B cell (primary cell): ENCODE measurements at regions not wholly inside any gene's neighbourhood (a gene's known extent, or its start where the extent isn't known, plus 50 kb on each side); places are given as distances from the start of the nearest gene placed in this dataset.

Source experiments
- ATAC-seq: fragments of 200-7000 bp; cut with Tn5 transposase; one replicate; pipeline ENCODE4 v1.10.0; 2021; ENCODE audit warnings: low read depth, mild to moderate bottlenecking, moderate number of reproducible peaks, moderate library complexity
- CTCF ChIA-PET: fragments of 350-600 bp; sonication (Branson Sonifier 250); formaldehyde crosslinking; loops from one replicate; lab custom pipeline; 2021; ENCODE audit warnings: antibody characterized with exemption, inconsistent platforms; lab: Charles Lee
- POLR2A ChIA-PET: fragments of 350-600 bp; sonication (Branson Sonifier 250); formaldehyde crosslinking; loops from one replicate; lab custom pipeline; 2021; ENCODE audit warnings: antibody characterized with exemption; lab: Charles Lee
- DNase-seq: peaks from one replicate; pipeline ENCODE4 v3.0.0; 2013
- H2AFZ ChIP-seq: 2 replicates; pipeline ENCODE4 v1.6.1; 2012; ENCODE audit warnings: mild to moderate bottlenecking, low read depth, low read length; ENCODE audit not compliant: insufficient read depth, poor library complexity, severe bottlenecking
- H3K27ac ChIP-seq, 2 donors: 1 replicate in 1 of 2; 2 replicates in 1 of 2; pipeline ENCODE4 v1.5.1; 2012 to 2013; ENCODE audit warnings: low read length in 2 of 2, mild to moderate bottlenecking in 2 of 2, moderate library complexity in 1 of 2
- H3K27me3 ChIP-seq, 4 experiments: fragments of 200-600 bp in 1 of 4; sonication (generic) in 1 of 4; replicated peaks in 1 of 4; 1 replicate in 2 of 4; 2 replicates in 2 of 4; pipeline versions ENCODE4 v1.6.1 to v1.7.0; 2013 to 2016; ENCODE audit warnings: low read length in 3 of 4, mild to moderate bottlenecking in 2 of 4, mixed read lengths in 1 of 4, moderate library complexity in 1 of 4; ENCODE audit not compliant: insufficient read depth in 4 of 4, control insufficient read depth in 3 of 4; ENCODE audit errors: control extremely low read depth in 1 of 4
- H3K36me3 ChIP-seq, 2 experiments: replicated peaks in 1 of 2; 1 replicate in 1 of 2; 2 replicates in 1 of 2; pipeline versions ENCODE4 v1.6.1 to v1.7.1; 2013; ENCODE audit warnings: low read length in 1 of 2; ENCODE audit not compliant: insufficient read depth in 2 of 2, control insufficient read depth in 1 of 2; ENCODE audit errors: control extremely low read depth in 1 of 2, extremely low read depth in 1 of 2
- H3K4me1 ChIP-seq, 2 donors: fragments of 200-600 bp in 1 of 2; sonication (generic) in 1 of 2; 1 replicate in 1 of 2; 2 replicates in 1 of 2; pipeline versions ENCODE4 v1.5.1 to v1.6.1; 2013 to 2017; ENCODE audit warnings: low read length in 2 of 2; ENCODE audit not compliant: control insufficient read depth in 2 of 2, insufficient read depth in 2 of 2
- H3K4me2 ChIP-seq: replicated peaks from 2 replicates; pipeline ENCODE3; 2012; ENCODE audit warnings: mild to moderate bottlenecking, low read depth, low read length; ENCODE audit not compliant: poor library complexity, severe bottlenecking
- H3K4me3 ChIP-seq, 5 experiments: fragments of 200-600 bp in 1 of 5; sonication (generic) in 1 of 5; 1 replicate in 3 of 5; 2 replicates in 2 of 5; pipeline versions ENCODE4 v1.5.1 to v1.7.0; 2011 to 2016; ENCODE audit warnings: low read length in 4 of 5, mild to moderate bottlenecking in 4 of 5, low read depth in 2 of 5, control low read depth in 1 of 5, moderate library complexity in 1 of 5; ENCODE audit not compliant: insufficient read depth in 1 of 5; ENCODE audit errors: control extremely low read depth in 1 of 5, extremely low read depth in 1 of 5
- H3K79me2 ChIP-seq: fragments of 200-600 bp; sonication (generic); one replicate; pipeline ENCODE4 v1.6.0; 2016; ENCODE audit warnings: low read length; ENCODE audit not compliant: control insufficient read depth, insufficient read depth
- H3K9ac ChIP-seq: fragments of 200-600 bp; sonication (generic); 2 replicates; pipeline ENCODE4 v1.6.1; 2017; ENCODE audit warnings: mild to moderate bottlenecking, low read length, moderate library complexity
- H3K9me3 ChIP-seq, 3 donors: one replicate each; pipeline versions ENCODE4 v1.6.1 to v1.7.1; 2013; ENCODE audit warnings: low read length in 2 of 3; ENCODE audit not compliant: control insufficient read depth in 2 of 3, insufficient read depth in 1 of 3; ENCODE audit errors: control extremely low read depth in 1 of 3
- H4K20me1 ChIP-seq: 2 replicates; pipeline ENCODE4 v1.6.0; 2012; ENCODE audit warnings: mild to moderate bottlenecking, low read length; ENCODE audit not compliant: insufficient read depth, control insufficient read depth, poor library complexity, severe bottlenecking
- H3K27ac Mint-ChIP-seq: one replicate; pipeline ENCODE4 v1.8.0; 2021; ENCODE audit warnings: mixed read lengths
- H3K27me3 Mint-ChIP-seq: one replicate; pipeline ENCODE4 v1.8.0; 2021; ENCODE audit warnings: mixed read lengths
- H3K4me1 Mint-ChIP-seq: one replicate; pipeline ENCODE4 v1.8.0; 2021; ENCODE audit warnings: mixed read lengths
- H3K4me3 Mint-ChIP-seq: one replicate; pipeline ENCODE4 v1.8.0; 2021; ENCODE audit warnings: mixed read lengths
- H3K9me3 Mint-ChIP-seq: one replicate; pipeline ENCODE4 v1.8.0; 2022; ENCODE audit warnings: mixed read lengths; ENCODE audit not compliant: insufficient read depth
- EZH2 ChIP-seq: IDR thresholded peaks from 2 replicates; pipeline ENCODE4 v1.6.1; 2012; ENCODE audit warnings: borderline replicate concordance, low read depth, mild to moderate bottlenecking, moderate library complexity, low read length; ENCODE audit not compliant: insufficient read depth, poor library complexity, severe bottlenecking
- WGBS: methylation state at CpG from one replicate; pipeline ENCODE4 v1.1.5; 2013; ENCODE audit warnings: missing lambda C conversion rate; ENCODE audit not compliant: insufficient coverage; 5-methylcytosine and 5-hydroxymethylcytosine counted together
- intact Hi-C: fragments of 100-400 bp; cut with micrococcal nuclease; formaldehyde crosslinking; loops from one replicate; pipeline ENCODE4 v1.10.0; 2022
- TF ChIP-seq, protein P1 (sequence below): fragments of 200-600 bp; IDR thresholded peaks from one replicate; pipeline ENCODE4 v1.8.0; 2022; ENCODE audit warnings: antibody characterized with exemption, mild to moderate bottlenecking

DNA sequence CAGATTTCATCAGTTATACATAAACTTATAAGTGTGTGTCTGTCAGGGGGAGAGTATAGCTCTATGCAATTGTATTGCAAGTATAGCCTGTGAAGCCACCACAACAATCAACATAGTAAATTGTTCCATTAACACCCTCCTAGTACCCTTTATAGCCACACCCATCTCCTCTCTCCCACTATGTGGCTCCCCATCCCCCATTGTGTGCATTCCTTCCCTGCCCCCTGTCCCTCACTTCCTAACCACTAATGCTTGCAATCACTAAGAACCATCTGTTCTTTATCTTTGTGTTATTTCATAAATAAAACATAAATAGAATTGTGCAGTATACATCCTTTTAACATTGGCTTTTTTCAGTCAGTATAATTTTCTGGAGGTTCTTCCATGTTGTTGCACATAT lies 83.1 kb upstream of the SLC5A12 start:
- no peak overlapping the region for H2AFZ ChIP-seq
- intact Hi-C loops = no loop called here
- H3K27ac ChIP-seq = no peak overlapping the region
- Mint-ChIP-seq H3K27ac (no peak overlapping the region), H3K4me3 (no peak overlapping the region), H3K27me3 (no peaks in the 10 kb centered on the region), H3K4me1 (no peaks in the 10 kb centered on the region), H3K9me3 (peaks cover 4% of the 10 kb centered on the region)
- ChIA-PET CTCF (no interaction called here), POLR2A (no interaction called here)
- H3K4me2 ChIP-seq = no peak overlapping the region
- ATAC-seq = no peak
- H3K9ac ChIP-seq = no peak overlapping the region
- no peaks in the 10 kb centered on the region for H3K27me3 ChIP-seq
- no peaks in the 10 kb centered on the region for H3K4me1 ChIP-seq
- peaks cover 0 to 2% (median 0%) of the 10 kb centered on the region in 3 donors for H3K9me3 ChIP-seq
- H3K36me3 ChIP-seq = no peaks in the 10 kb centered on the region
- H3K79me2 ChIP-seq = no peaks in the 10 kb centered on the region
- no peaks in the 10 kb centered on the region for H4K20me1 ChIP-seq
- no peak for TF ChIP-seq EZH2
- TF ChIP-seq, protein P1, sequence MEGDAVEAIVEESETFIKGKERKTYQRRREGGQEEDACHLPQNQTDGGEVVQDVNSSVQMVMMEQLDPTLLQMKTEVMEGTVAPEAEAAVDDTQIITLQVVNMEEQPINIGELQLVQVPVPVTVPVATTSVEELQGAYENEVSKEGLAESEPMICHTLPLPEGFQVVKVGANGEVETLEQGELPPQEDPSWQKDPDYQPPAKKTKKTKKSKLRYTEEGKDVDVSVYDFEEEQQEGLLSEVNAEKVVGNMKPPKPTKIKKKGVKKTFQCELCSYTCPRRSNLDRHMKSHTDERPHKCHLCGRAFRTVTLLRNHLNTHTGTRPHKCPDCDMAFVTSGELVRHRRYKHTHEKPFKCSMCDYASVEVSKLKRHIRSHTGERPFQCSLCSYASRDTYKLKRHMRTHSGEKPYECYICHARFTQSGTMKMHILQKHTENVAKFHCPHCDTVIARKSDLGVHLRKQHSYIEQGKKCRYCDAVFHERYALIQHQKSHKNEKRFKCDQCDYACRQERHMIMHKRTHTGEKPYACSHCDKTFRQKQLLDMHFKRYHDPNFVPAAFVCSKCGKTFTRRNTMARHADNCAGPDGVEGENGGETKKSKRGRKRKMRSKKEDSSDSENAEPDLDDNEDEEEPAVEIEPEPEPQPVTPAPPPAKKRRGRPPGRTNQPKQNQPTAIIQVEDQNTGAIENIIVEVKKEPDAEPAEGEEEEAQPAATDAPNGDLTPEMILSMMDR = no peak
- DNase-seq = no peak
- H3K4me3 ChIP-seq = no peak overlapping the region

DNA sequence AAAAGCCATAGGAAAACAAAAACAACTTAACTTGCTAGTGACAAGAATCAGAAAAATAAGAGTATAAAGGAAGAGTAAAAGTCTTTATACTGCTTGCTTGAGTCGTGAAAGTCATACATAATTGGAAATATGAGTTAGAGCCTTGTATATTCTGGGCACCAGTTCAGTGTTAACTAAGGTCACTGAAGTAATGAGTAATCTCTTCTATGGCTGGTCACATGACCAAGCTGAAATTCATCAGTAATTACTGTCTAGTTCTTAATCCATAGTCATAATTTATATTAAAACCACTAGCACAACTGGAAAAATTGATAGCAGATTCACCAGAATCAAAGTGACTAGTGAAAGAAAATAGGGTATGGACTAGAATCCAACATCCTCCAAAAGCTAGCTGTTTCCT lies 84.4 kb upstream of the SLC5A12 start:
- no peak overlapping the region for H3K4me2 ChIP-seq
- no peak for TF ChIP-seq EZH2
- TF ChIP-seq, protein P1 = no peak
- no peaks in the 10 kb centered on the region for H4K20me1 ChIP-seq
- H3K36me3 ChIP-seq = no peaks in the 10 kb centered on the region
- H3K4me1 Mint-ChIP-seq = no peaks in the 10 kb centered on the region
- DNase-seq = no peak
- H3K27ac ChIP-seq = no peak overlapping the region
- H2AFZ ChIP-seq = no peak overlapping the region
- H3K4me3 ChIP-seq = no peak overlapping the region
- ChIA-PET CTCF (no interaction called here), POLR2A (no interaction called here)
- intact Hi-C loops = no loop called here
- H3K9ac ChIP-seq = no peak overlapping the region
- H3K9me3 ChIP-seq = peaks cover 0 to 2% (median 0%) of the 10 kb centered on the region in 3 donors
- no peak overlapping the region for H3K27ac Mint-ChIP-seq
- no peak for ATAC-seq
- H3K27me3 Mint-ChIP-seq = no peaks in the 10 kb centered on the region
- no peak overlapping the region for H3K4me3 Mint-ChIP-seq
- WGBS = no CpG with 5 or more reads among the region's 1 CpG
- no peaks in the 10 kb centered on the region for H3K4me1 ChIP-seq
- H3K27me3 ChIP-seq = no peaks in the 10 kb centered on the region
- peaks cover 4% of the 10 kb centered on the region for H3K9me3 Mint-ChIP-seq
- no peaks in the 10 kb centered on the region for H3K79me2 ChIP-seq
